ENCODE measurements at regions not wholly inside any gene's neighbourhood (a gene's known extent, or its start where the extent isn't known, plus 50 kb on each side); places are given as distances from the start of the nearest gene placed in this dataset.

DNA sequence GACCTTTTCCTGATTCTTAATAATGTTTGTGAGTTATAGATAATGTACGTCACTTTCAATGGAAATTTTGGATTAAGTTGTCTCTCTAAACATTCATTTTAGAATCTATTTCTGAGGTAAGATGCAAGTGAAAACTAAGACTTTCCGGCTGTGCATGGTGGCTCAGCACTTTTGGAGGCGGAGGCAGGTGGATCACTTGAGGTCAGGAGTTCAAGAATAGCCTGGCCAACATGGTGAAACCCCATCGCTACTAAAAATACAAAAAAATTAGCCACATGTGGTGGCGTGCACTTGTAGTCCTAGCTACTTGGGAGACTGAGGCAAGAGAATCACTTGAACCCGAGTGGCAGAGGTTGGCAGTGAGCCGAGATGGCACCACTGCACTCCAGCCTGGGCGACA, 524.6 kb upstream of the SLIT2 start:
- Mint-ChIP-seq H3K27me3 (ENCODE audit: low read depth) (no peaks in the 10 kb centered on the region), H3K27ac (ENCODE audit: unreplicated experiment) (no peak overlapping the region), H3K36me3 (ENCODE audit: low read depth) (no peaks in the 10 kb centered on the region), H3K4me3 (no peak overlapping the region), H3K4me1 (peaks cover 12% of the 10 kb centered on the region), H3K9me3 (peaks cover 3% of the 10 kb centered on the region)
- TF ChIP-seq, protein P1, sequence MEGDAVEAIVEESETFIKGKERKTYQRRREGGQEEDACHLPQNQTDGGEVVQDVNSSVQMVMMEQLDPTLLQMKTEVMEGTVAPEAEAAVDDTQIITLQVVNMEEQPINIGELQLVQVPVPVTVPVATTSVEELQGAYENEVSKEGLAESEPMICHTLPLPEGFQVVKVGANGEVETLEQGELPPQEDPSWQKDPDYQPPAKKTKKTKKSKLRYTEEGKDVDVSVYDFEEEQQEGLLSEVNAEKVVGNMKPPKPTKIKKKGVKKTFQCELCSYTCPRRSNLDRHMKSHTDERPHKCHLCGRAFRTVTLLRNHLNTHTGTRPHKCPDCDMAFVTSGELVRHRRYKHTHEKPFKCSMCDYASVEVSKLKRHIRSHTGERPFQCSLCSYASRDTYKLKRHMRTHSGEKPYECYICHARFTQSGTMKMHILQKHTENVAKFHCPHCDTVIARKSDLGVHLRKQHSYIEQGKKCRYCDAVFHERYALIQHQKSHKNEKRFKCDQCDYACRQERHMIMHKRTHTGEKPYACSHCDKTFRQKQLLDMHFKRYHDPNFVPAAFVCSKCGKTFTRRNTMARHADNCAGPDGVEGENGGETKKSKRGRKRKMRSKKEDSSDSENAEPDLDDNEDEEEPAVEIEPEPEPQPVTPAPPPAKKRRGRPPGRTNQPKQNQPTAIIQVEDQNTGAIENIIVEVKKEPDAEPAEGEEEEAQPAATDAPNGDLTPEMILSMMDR (conservative IDR thresholded peaks at IDR 0.05), result no peak
- DNase-seq (ENCODE audit: low read depth, low spot score), result no peak

DNA sequence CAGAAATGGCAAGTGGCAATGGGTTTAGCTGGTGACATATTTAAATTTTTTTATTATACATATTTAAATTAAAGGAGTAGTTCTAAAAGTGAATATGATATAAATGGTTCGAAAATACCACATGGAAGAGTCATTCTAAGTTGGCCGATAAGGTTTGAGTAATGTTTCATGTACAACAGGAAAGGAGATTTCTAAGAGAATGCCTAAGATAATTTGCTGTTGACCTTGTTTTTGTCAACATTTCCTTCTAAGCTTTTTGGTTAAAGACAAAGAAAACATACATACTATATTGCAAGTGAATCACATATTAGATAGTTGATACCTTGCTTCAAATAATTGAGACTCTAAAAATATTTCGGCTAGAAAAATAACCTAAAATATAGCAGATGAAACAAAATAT, 526.6 kb upstream of the SLIT2 start:
- H3K4me1 Mint-ChIP-seq, result peaks cover 7% of the 10 kb centered on the region
- H3K27ac Mint-ChIP-seq (ENCODE audit: unreplicated experiment), result no peak overlapping the region
- H3K4me3 Mint-ChIP-seq, result no peak overlapping the region
- TF ChIP-seq, protein P1 (conservative IDR thresholded peaks at IDR 0.05), result no peak
- no peaks in the 10 kb centered on the region for H3K9me3 Mint-ChIP-seq
- H3K27me3 Mint-ChIP-seq (ENCODE audit: low read depth), result no peaks in the 10 kb centered on the region
- H3K36me3 Mint-ChIP-seq (ENCODE audit: low read depth), result no peaks in the 10 kb centered on the region
- DNase-seq (ENCODE audit: low read depth, low spot score), result no peak

DNA sequence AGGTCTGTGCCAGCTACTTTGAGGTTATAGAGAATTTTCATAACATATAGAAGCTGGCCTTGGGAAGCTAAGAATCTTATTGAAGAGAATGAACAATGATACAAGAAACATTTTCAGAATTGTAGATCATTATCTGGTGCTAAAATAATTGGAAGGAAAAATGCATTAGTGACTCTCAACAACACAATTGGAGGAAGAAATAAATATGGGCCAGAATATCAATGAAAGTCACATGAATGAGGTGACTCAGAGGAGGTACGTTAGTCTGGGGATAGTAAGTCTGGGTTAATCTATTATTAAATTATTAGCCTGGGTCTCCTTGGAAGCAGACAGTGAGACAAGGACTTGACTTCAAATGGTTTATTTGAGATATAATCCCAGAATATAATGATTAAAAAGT, 529.3 kb upstream of the SLIT2 start:
- H3K4me3 Mint-ChIP-seq, result no peak overlapping the region
- no peaks in the 10 kb centered on the region for H3K27me3 Mint-ChIP-seq (ENCODE audit: low read depth)
- no peaks in the 10 kb centered on the region for H3K36me3 Mint-ChIP-seq (ENCODE audit: low read depth)
- H3K9me3 Mint-ChIP-seq, result peaks cover 3% of the 10 kb centered on the region
- DNase-seq (ENCODE audit: low read depth, low spot score), result no peak
- H3K4me1 Mint-ChIP-seq, result no peaks in the 10 kb centered on the region
- no peak overlapping the region for H3K27ac Mint-ChIP-seq (ENCODE audit: unreplicated experiment)
- TF ChIP-seq, protein P1 (conservative IDR thresholded peaks at IDR 0.05), result no peak

DNA sequence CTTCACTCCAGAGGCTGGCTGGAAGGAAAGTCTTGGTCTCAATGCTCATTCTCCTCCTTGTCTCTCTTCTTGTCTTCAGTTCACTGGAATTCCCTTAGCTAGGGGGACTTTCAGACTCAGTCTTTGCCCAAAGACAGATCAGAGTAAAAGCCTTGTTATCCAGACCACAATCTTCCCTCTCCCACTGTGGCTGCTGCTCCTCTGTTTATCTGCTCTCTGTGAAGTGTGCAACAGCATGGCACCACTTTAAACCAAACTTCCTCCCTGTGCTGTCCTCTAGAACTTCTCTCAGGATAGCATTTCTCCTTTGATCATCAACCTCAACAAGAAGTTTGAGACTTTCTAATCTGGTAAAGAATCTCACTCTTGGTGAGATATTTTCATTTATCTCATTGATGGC, 530.1 kb upstream of the SLIT2 start:
- no peaks in the 10 kb centered on the region for H3K36me3 Mint-ChIP-seq (ENCODE audit: low read depth)
- TF ChIP-seq, protein P1 (conservative IDR thresholded peaks at IDR 0.05), result no peak
- no peaks in the 10 kb centered on the region for H3K27me3 Mint-ChIP-seq (ENCODE audit: low read depth)
- no peak for DNase-seq (ENCODE audit: low read depth, low spot score)
- H3K4me3 Mint-ChIP-seq, result no peak overlapping the region
- H3K27ac Mint-ChIP-seq (ENCODE audit: unreplicated experiment), result no peak overlapping the region
- no peaks in the 10 kb centered on the region for H3K4me1 Mint-ChIP-seq
- H3K9me3 Mint-ChIP-seq, result peaks cover 3% of the 10 kb centered on the region

DNA sequence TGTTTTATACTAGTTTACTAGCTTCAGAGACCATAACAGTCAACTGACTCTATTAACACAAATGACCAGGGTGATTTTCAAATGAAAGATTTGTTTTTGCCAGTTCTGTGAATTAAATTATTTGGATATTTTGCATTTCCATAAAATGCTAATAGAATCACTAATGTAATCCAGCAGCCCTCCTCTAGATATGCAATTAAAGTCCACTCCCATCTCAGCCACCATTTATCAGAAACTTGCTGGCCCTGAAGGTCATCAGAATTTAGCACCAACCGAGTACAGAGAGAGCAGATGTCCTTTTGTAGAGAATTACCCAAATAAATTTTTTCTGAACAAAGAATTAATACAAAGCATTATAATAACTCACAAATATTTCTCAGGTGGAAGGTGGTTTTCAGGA, 531.1 kb upstream of the SLIT2 start:
- Mint-ChIP-seq H3K4me1 (no peaks in the 10 kb centered on the region), H3K27me3 (ENCODE audit: low read depth) (no peaks in the 10 kb centered on the region), H3K27ac (ENCODE audit: unreplicated experiment) (no peak overlapping the region), H3K4me3 (no peak overlapping the region), H3K9me3 (peaks cover 3% of the 10 kb centered on the region), H3K36me3 (ENCODE audit: low read depth) (no peaks in the 10 kb centered on the region)
- TF ChIP-seq, protein P1 (conservative IDR thresholded peaks at IDR 0.05), result no peak
- no peak for DNase-seq (ENCODE audit: low read depth, low spot score)

DNA sequence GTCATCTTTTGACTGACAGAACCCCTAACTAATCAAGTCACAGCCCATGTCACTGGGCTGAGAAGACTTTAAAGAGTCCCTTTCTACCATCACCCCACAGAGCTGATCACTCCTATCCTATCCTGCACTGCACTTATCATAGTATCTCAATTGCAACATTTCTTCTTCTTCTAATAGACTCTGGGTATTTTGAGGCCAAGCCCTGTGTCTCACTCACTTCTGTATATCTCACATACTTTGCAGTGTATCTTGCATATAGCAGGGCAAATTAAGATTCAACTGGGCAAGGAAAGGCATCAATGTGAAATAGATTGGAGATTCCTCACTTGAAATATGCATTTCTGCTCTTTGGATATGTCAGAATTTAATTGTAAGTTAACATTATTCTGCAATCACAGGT, 531.5 kb upstream of the SLIT2 start:
- no peak overlapping the region for H3K27ac Mint-ChIP-seq (ENCODE audit: unreplicated experiment)
- no peaks in the 10 kb centered on the region for H3K4me1 Mint-ChIP-seq
- H3K36me3 Mint-ChIP-seq (ENCODE audit: low read depth), result no peaks in the 10 kb centered on the region
- H3K27me3 Mint-ChIP-seq (ENCODE audit: low read depth), result no peaks in the 10 kb centered on the region
- no peak overlapping the region for H3K4me3 Mint-ChIP-seq
- TF ChIP-seq, protein P1 (conservative IDR thresholded peaks at IDR 0.05), result no peak
- DNase-seq (ENCODE audit: low read depth, low spot score), result no peak
- H3K9me3 Mint-ChIP-seq, result peaks cover 3% of the 10 kb centered on the region
